HEK293T (cell line): ENCODE measurements at regions not wholly inside any gene's neighbourhood (a gene's known extent, or its start where the extent isn't known, plus 50 kb on each side); places are given as distances from the start of the nearest gene placed in this dataset.

Source experiments
- ARNT ChIP-seq: fragments of 450-650 bp; IDR thresholded peaks from 2 replicates; pipeline ENCODE4 v1.6.1; 2017; ENCODE audit warnings: mild to moderate bottlenecking
- BHLHE40 ChIP-seq: fragments of 450-650 bp; IDR thresholded peaks from 2 replicates; pipeline ENCODE4 v1.6.1; 2016; ENCODE audit warnings: mild to moderate bottlenecking, moderate library complexity, borderline replicate concordance
- FOXK2 ChIP-seq: fragments of 450-650 bp; IDR thresholded peaks from 2 replicates; pipeline ENCODE4 v1.6.1; 2016; ENCODE audit warnings: mild to moderate bottlenecking
- HDGF ChIP-seq: fragments of 450-650 bp; IDR thresholded peaks from 2 replicates; pipeline ENCODE4 v1.6.1; 2017; ENCODE audit warnings: antibody characterized with exemption, borderline replicate concordance
- SUZ12 ChIP-seq: fragments of 450-650 bp; IDR thresholded peaks from 2 replicates; pipeline ENCODE4 v1.6.1; 2016; ENCODE audit warnings: mild to moderate bottlenecking

DNA sequence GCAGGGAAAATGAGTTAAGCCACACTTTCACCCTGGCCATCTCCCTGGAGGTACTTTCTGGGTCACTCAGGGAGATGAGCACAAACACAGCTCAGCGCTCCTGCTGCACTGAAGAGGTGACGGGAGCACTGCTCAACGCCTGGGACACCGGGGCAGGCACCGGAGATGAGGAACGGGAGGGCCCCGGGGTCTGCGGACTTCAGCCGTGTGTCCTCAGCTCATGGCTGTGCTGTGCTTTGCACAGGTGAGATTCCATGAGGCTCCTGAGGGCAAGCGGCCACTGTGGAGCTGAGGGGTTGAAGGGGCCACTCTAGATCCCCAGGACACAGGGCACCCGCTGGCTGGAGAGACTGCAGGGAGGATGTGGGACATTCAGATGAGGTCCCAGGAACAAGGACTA, 234.2 kb upstream of the EXOC2 start:
- no peak for TF ChIP-seq ARNT
- no peak for TF ChIP-seq SUZ12
- TF ChIP-seq BHLHE40: no peak
- TF ChIP-seq FOXK2: no peak
- no peak for TF ChIP-seq HDGF
